ENCODE measurements at regions not wholly inside any gene's neighbourhood (a gene's known extent, or its start where the extent isn't known, plus 50 kb on each side); places are given as distances from the start of the nearest gene placed in this dataset.

DNA sequence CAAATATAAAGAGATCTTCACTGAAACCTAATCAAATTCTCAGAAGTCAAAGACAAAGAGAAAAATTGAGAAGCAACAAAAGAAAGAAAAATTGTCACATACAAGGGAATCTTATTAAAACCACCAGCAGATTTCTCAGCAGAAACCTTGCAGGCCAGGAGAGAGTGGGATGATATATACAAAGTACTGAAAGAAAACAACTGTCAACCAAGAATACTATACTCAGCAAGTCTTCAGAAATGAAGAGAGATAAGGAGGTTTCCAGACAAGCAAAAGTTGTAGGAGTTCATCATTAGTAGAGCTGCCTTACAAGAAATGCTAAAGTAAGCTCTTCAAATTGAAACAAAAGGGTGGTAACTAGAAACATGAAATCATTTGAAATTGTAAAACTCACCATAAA is 345.6 kb downstream of the MAFB start:
- Histone ChIP-seq H3K4me2 (ENCODE audit: low read length) (no peak overlapping the region), H3K4me1 (no peaks in the 10 kb centered on the region), H3K79me2 (no peaks in the 10 kb centered on the region), H3K36me3 (ENCODE audit: control insufficient read depth, insufficient read depth, low read length) (no peaks in the 10 kb centered on the region), H3K9ac (no peak overlapping the region), H3K4me3 (ENCODE audit: low read depth, low read length) (no peak overlapping the region), H2AFZ (no peak overlapping the region), H3K27me3 (ENCODE audit: control insufficient read depth, insufficient read depth, low read length) (no peaks in the 10 kb centered on the region), H3K9me3 (ENCODE audit: control insufficient read depth, low read length) (no peaks in the 10 kb centered on the region), H3K27ac (no peak overlapping the region)
- TF ChIP-seq, protein P1, sequence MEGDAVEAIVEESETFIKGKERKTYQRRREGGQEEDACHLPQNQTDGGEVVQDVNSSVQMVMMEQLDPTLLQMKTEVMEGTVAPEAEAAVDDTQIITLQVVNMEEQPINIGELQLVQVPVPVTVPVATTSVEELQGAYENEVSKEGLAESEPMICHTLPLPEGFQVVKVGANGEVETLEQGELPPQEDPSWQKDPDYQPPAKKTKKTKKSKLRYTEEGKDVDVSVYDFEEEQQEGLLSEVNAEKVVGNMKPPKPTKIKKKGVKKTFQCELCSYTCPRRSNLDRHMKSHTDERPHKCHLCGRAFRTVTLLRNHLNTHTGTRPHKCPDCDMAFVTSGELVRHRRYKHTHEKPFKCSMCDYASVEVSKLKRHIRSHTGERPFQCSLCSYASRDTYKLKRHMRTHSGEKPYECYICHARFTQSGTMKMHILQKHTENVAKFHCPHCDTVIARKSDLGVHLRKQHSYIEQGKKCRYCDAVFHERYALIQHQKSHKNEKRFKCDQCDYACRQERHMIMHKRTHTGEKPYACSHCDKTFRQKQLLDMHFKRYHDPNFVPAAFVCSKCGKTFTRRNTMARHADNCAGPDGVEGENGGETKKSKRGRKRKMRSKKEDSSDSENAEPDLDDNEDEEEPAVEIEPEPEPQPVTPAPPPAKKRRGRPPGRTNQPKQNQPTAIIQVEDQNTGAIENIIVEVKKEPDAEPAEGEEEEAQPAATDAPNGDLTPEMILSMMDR (IDR thresholded peaks at IDR 0.05): no peak

DNA sequence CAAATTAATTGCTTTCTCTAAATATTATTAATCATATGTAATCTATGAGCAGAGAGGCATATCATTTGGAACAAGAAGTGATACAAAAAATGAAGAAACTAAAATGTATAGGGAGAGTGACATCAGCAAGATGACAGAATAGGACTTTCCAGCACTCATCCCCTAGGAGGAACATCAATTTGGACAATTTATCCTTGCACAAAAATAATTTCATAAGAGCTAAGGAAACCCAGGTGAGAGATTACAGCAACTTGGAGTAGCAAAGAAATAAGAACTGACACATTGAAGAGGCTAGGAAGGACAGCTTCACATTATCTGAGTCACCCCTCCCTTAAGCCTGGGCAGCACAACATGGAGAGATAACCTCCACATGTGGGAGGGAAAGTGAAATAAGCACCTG is 347.5 kb downstream of the MAFB start:
- Histone ChIP-seq H3K4me2 (ENCODE audit: low read length) (no peak overlapping the region), H2AFZ (no peak overlapping the region), H3K9me3 (ENCODE audit: control insufficient read depth, low read length) (no peaks in the 10 kb centered on the region), H3K36me3 (ENCODE audit: control insufficient read depth, insufficient read depth, low read length) (no peaks in the 10 kb centered on the region), H3K27me3 (ENCODE audit: control insufficient read depth, insufficient read depth, low read length) (no peaks in the 10 kb centered on the region), H3K4me3 (ENCODE audit: low read depth, low read length) (no peak overlapping the region), H3K9ac (no peak overlapping the region), H3K27ac (no peak overlapping the region), H3K4me1 (no peaks in the 10 kb centered on the region), H3K79me2 (no peaks in the 10 kb centered on the region)
- TF ChIP-seq, protein P1 (IDR thresholded peaks at IDR 0.05): no peak

- Histone ChIP-seq H3K9ac (no peak overlapping the region), H2AFZ (no peak overlapping the region), H3K4me2 (ENCODE audit: low read length) (no peak overlapping the region), H3K9me3 (ENCODE audit: control insufficient read depth, low read length) (no peaks in the 10 kb centered on the region), H3K4me3 (ENCODE audit: low read depth, low read length) (no peak overlapping the region), H3K36me3 (ENCODE audit: control insufficient read depth, insufficient read depth, low read length) (no peaks in the 10 kb centered on the region), H3K4me1 (peaks cover 4% of the 10 kb centered on the region), H3K27ac (peak overlapping the region; percentile 5), H3K79me2 (no peaks in the 10 kb centered on the region), H3K27me3 (ENCODE audit: control insufficient read depth, insufficient read depth, low read length) (no peaks in the 10 kb centered on the region)
- TF ChIP-seq, protein P1 (IDR thresholded peaks at IDR 0.05): no peak
Measured at GRCh38 chr20:40339661-40340449, 349.2 kb downstream of the MAFB start.

GRCh38 chr20:40336533-40336932 is 352.5 kb downstream of the MAFB start:
- H3K27ac ChIP-seq: no peak overlapping the region
- TF ChIP-seq, protein P1 (IDR thresholded peaks at IDR 0.05): no peak
- no peaks in the 10 kb centered on the region for H3K9me3 ChIP-seq (ENCODE audit: control insufficient read depth, low read length)
- no peak overlapping the region for H3K4me3 ChIP-seq (ENCODE audit: low read depth, low read length)
- peaks cover 4% of the 10 kb centered on the region for H3K4me1 ChIP-seq
- H3K27me3 ChIP-seq (ENCODE audit: control insufficient read depth, insufficient read depth, low read length): no peaks in the 10 kb centered on the region
- no peak overlapping the region for H3K9ac ChIP-seq
- H3K36me3 ChIP-seq (ENCODE audit: control insufficient read depth, insufficient read depth, low read length): no peaks in the 10 kb centered on the region
- H3K79me2 ChIP-seq: no peaks in the 10 kb centered on the region
- H3K4me2 ChIP-seq (ENCODE audit: low read length): no peak overlapping the region
- H2AFZ ChIP-seq: no peak overlapping the region

GRCh38 chr20:40335901-40336351 is 353.1 kb downstream of the MAFB start:
- no peak overlapping the region for H3K4me3 ChIP-seq (ENCODE audit: low read depth, low read length)
- TF ChIP-seq, protein P1 (IDR thresholded peaks at IDR 0.05): no peak
- H2AFZ ChIP-seq: peak overlapping the region; percentile 16
- no peaks in the 10 kb centered on the region for H3K9me3 ChIP-seq (ENCODE audit: control insufficient read depth, low read length)
- no peaks in the 10 kb centered on the region for H3K36me3 ChIP-seq (ENCODE audit: control insufficient read depth, insufficient read depth, low read length)
- no peak overlapping the region for H3K9ac ChIP-seq
- no peaks in the 10 kb centered on the region for H3K79me2 ChIP-seq
- no peaks in the 10 kb centered on the region for H3K27me3 ChIP-seq (ENCODE audit: control insufficient read depth, insufficient read depth, low read length)
- no peak overlapping the region for H3K4me2 ChIP-seq (ENCODE audit: low read length)
- no peak overlapping the region for H3K27ac ChIP-seq
- H3K4me1 ChIP-seq: peaks cover 4% of the 10 kb centered on the region

All from parathyroid adenoma (tissue), 2 donors.